Peyer's patch (tissue), 4 donors: ENCODE measurements at regions not wholly inside any gene's neighbourhood (a gene's known extent, or its start where the extent isn't known, plus 50 kb on each side); places are given as distances from the start of the nearest gene placed in this dataset.

Experiments
- CTCF ChIP-seq, 6 experiments: fragments of 450-650 bp in 4 of 6; fragments of 200-600 bp in 2 of 6; sonication (generic) in 1 of 6; IDR thresholded peaks; one replicate each; pipeline ENCODE4 v1.5.1; 2017 to 2019; ENCODE audit warnings: antibody characterized with exemption in 6 of 6, mild to moderate bottlenecking in 3 of 6, moderate library complexity in 1 of 6
- POLR2A ChIP-seq, 2 donors: fragments of 450-650 bp; IDR thresholded peaks; one replicate each; pipeline ENCODE4 v1.5.1; 2017; ENCODE audit warnings: antibody characterized with exemption in 2 of 2, mild to moderate bottlenecking in 2 of 2, moderate library complexity in 2 of 2

DNA sequence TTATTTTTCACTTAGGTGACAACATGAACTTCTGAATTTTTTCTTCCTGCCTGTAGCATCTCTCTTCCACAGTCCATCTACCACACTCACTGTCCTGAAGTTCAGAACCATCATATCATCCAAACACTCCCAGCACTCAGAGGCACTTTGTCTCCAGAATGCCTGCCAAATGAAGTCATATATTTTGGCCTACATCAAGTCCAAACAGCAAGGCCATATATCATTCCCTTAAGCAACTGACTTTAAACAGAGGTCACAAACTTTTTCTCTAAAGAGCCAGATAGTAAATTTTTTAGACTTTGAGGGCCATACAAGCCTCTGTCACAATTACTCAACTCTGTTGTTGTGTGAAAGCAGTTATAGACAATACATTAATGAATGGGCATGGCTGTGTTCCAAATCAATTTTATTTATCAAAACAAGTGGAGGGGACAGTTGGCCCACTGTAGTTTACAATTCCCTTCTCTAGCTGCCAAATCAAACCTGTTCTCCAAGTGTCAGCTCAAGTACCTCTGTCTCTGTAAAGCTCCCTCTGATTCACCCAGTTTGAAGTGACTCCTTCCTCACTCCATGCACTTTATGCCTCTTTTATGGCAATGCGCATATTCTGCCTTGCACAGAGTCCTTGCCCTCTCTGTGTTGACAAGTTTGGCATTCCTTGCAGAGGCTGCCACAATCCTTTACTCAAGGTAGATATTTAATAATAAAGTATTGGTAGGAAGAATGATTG, 305.7 kb downstream of the FZD1 start:
- TF ChIP-seq CTCF (IDR thresholded peaks at IDR 0.05): no peak
- TF ChIP-seq POLR2A (IDR thresholded peaks at IDR 0.05): no peak
